Hippocampal formation (tissue), 2 donors: ENCODE measurements at regions not wholly inside any gene's neighbourhood (a gene's known extent, or its start where the extent isn't known, plus 50 kb on each side); places are given as distances from the start of the nearest gene placed in this dataset.
"Not testable (repeated sequence)": the region's sequence is repeated elsewhere in the genome, so short reads cannot be mapped to it uniquely, and the experiment has no call there.

Experiments
- DNase-seq, 2 donors: peaks; one replicate each; lab custom pipeline; 2025; lab: John Stamatoyannopoulos, UW

DNA sequence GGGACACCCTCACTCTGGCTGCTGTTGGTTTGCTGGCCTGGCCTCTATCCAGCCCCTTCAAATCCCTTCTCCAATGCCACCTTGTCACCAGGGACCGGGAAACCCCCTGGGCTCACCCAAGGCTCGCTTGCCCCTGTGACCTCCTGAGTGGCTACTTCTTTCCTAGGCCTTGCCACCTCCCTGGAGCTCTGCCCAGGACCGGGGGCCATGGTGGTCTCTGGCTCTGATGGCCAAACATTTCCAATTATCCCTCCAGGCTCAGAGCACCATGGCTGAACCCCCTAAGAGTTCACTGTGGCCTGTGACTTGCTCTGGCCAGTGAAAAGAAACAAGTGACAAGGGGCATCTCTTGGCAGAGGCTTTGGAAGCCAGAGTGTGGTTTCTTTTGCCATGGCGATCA is 237.6 kb downstream of the TFCP2L1 start:
- DNase-seq, result no peak

DNA sequence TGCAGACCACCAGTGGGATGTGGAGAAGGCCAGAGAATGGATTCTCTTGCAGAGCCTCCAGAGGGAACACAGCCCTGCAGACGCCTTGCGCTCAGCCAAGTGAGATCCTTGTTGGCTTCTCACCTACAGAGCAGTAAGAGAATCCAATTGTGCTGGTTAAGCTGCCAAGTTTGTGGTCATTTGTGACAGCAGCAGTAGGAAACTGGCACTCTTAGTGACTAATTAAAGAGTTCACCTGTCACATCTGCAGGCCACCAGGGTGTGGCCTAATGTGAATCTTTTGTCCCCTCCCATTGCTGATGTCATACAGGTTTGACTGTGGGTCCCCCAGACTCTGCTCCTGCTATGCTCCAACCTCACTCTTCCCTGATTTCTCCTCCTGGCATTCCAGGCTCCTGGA is 235.9 kb downstream of the TFCP2L1 start:
- no peak for DNase-seq

DNA sequence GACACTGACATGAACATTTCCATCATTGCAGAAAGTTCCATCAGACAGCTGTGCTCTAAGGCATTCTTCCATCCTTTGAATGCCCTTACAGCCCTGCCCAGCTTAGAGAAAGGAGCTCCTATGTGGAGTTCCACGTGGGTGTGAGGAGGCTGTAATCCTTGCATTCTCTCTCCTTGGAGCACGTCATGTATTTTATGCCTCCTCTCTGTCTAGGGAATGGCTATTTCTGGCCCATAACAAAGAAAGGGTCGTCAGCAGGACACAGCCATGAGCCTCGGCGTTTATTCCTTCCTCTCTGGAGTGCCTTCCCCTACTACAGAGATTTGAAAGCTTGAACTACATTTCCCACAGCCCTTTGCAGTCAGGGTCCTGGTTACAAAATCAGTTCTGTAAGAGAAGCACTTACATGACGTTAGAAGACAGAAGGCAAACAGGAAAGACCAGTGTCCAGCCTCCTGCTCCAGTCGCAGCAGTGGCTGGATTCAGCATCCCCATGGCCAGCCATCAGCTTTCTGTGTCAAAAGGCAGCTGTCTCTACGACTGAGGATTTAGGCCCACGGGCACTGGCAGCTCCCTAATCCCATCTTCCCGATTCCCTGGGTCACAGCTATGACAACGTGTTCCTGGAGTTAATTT is 234.9 kb downstream of the TFCP2L1 start:
- no peak for DNase-seq

DNA sequence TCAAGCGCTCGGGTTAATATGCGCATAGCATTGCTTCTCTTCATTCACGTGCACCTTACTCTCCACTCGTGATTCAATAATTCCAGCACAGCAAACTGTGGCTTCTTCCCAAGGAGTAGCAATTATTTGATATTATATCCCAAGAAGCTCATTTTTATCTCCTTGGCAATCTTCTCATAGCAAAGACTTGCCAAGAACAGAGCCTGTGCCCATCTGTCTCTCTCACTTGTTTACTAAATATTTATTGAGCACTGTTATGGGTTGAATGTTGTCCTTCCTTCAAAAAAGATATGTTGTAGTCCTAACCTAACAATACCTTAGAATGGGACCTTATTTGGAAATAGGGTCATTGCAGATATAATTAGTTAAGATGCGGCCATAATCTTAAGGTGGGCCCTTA is 233.7 kb downstream of the TFCP2L1 start:
- DNase-seq, result no peak

DNA sequence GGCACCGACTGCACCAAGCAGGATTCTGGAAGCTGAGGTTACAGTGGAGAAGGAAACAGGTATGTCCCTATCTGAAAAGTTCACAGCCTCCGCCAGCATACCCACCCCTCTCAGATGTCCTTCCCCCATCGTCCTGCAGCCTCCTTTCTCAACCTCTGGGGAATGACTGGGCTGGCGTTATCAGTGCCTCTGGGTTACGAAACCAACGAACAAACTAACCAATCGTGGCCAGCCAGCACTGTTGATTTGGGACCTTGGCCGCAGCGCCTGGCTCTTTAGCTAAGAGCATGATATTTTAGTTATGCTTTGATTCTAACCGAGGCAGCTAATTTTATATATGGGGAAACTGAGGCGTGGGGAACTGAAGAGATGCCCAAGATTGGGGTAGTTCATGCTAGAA is 233.0 kb downstream of the TFCP2L1 start:
- DNase-seq, result no peak

DNA sequence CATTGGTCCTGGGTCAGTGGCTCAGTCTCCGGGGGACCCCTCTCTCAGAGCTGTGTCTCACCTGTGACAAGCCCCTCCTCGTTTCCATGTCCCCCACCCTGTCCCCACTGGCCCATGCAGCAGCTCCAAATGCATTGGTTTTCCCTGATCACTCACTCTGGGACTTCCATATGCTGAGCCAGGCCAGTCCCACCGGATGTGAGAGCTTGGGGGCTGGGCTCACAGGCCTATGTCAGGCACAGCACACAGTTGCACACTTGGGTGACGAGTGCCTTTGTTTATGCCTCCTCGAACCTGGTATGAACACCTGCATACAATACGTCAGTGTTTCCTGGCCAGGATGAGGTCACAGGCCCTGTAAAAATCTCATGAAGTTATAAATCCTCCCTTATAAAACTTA is 232.5 kb downstream of the TFCP2L1 start:
- DNase-seq, result no peak

DNA sequence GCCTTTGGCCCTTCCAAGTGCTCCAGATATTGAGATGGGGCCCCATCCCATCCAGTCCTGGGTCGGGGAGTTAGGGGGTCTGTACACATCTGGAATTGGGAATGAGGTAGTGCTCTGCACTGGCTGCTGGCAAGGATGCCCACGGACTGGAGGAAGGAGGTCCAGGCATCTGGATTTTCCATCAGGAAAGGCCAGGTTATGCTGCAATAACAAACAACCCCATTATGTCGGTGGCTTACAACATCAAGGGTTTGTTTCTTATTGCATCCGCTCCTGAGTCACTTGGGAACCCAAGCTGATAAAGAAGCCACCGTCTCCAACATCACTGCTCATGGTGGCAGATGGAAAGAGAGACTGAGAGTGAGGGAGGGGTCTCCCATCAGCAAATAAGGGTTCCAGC is 229.9 kb downstream of the TFCP2L1 start:
- no peak for DNase-seq

DNA sequence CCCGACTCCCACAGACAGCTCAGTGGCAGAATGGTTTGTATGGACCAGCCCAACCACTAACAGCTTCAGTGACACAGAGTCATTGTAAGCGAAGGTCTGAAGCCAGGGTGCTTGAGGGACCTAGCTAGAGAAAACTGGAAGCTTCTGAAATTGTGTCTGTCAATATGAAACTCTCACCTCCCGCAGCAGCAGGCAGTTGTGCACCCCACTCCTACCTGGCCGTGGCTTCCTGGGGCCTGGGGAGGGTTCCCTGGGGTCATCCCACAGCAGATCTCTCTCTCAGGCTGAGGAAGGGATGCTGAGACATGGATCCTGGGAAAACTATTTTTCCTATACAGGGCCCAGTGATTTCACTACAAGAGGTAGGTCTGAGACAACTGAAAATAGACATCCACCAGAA is 229.5 kb downstream of the TFCP2L1 start:
- no peak for DNase-seq

DNA sequence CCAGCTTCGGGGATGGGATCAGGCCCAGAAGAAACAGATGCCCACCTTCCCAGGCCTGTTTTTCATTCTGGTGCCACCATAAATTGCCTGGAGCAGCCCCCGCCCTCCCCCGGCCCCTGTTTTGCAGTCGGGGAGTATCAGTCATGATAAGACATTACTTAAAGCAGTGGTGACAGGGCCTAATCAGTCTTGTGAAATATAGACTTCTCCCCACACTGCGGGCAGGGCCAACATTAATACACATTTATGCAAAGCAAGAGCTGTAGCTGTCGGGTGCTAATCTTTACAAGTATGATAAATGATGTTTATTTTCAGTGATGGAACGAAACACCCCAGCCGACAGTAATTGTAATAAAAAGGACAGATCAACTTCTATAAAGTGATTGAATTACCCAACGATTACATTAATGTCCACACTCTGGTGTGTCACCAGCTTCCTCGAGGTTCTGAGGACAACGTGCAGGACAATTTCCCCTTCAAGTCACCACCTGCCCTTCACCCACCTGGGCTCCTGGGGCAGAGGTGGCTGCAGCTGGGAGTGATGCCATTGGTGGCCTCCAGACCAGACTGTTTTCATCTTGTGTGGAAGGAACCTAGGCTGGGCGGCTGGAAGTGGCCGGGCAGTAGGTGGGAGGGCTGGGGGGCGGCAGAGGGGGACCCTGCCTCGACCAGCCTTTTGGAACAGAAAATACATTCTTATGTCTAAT is 226.0 kb downstream of the TFCP2L1 start:
- no peak for DNase-seq

DNA sequence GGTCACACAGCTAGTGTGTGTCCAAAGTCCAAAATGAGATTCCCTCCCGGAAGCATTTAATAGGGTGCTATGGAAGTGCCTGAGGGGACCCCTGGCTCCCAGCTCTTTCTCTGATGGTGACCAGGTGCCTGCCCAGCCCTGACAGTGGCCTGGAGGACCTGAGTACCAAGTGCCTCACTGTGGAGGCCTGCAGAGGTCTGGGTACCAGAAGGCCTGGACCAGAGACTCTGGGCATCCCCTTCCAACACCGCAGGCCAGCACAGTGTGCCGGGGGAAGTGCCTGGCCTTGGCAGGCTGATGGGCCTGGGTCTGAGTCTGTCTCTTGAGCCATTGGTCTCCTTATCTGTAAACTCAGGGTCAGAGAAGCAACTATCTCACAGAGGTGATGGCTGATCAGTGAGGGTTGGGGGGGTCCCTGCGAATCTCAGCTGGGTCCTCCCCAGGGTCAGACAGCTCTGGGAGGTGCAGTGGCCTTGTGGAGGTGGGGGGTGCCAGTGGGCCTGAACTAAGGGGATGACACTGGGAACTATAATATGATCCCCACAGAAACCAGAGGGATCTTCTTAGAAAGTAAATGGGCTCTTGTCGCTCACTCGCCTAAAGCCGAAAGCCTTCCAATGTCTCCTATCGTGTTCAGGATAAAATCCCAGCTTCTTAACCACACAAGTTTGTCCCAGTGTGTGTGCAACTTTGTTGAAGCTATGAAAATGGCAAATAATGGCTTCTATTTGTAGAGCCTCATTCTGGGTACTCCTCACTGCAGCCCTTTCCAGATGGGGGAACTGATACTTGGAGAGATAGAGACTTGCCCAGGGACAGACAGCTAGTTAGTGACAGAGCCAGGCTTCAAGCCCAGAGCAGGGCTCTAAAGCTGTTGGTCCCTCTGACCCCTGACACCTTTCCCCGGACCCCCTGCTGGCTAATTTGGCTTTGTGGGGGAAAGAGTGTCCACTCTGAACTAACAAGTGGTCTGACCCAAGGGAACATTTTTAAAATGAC is 225.1 kb downstream of the TFCP2L1 start:
- no peak for DNase-seq

DNA sequence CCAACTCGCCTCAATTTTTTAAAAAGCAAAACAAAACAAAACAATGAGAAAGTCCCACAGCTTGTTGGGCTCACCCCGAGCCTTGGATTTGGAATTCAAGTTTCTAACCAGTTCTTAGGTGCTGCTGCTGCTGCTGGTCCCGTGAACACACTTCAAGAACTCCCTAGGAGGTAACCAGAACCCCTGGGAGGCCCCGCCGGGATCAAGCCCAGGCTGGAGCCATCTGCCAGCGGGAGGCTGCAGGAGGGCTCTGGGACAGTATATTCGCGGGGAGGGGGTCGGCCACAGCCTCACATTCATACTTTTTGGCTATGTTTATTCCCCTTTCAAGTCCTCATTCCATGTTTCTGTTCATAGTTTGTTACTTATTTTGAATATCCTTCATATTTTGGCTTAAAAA is 223.4 kb downstream of the TFCP2L1 start:
- DNase-seq, result no peak

DNA sequence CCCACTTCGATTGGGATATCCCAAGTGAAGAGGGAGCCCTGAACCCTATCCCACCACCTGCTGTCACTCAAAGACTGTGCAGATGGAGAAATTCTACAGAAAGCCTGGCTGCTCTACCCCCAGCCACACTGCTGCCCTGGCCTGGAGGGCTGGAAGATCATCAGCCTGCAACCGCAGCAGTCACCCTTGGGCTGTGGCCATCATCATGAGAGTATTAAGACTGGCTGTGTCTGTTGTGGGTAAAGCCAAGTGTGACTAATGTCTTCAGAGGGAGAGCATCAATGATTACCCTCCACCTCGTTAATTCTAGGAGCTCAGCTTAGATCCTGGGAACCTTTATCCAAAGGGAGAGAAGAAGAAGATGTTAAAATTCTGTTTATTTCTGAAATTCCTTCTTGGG is 221.5 kb downstream of the TFCP2L1 start:
- no peak for DNase-seq

DNA sequence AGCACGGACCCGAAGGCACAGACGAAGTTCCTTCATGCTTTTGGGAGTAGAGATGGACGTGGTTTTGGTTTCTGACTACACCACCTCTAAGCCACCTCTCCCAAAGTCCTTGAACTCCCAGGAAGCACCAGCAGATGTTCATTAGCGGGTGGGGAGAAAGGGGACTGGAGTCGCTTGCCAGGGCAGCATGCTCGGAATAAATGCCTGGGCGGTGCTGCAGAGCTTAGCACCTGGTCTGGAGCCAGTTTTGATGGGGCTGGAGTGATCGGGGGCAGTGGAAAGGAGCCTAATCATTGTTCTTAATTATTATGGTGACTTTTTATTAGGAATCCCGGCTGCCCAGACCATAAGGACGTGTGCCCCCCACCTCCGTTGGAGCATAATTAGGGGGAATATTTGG is 220.8 kb downstream of the TFCP2L1 start:
- no peak for DNase-seq

DNA sequence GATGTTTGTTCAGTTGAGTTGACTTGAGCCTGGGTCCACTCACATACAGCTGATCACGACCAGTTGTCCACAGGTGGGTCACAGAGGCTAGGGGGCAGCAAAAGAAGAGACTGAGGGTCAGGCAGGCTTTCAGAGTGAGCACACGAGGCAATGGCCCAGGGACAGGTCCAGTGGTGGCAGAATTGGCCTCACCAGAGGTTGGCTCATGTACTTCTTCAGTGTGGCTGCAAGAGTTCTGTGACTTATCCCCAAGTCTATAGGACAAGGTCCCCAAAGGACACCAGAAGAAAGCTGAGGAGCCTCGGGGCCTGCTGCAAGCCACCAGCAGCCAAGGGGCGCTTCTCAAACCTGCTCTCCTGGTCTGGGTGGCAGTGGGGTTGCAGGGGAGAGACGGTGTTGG is 219.8 kb downstream of the TFCP2L1 start:
- no peak for DNase-seq

DNA sequence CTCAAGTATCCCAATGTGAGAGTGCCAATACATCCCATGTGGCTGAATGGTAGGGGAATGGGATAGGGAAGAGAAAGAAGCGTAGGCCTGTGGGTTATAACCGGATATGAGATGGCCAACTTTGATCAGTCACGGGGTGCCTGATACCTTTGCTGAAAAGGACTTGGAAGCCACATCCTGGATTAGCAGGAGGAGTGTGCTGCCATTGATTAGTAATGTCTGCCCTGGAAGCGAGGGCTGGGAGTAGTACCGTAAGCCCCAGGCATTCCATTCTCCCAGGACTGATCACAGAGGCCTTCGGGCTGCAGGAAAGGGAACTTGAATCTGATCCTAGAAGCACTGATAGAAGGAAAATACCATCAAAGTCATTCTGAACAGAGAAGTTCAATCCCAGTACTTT is 218.5 kb downstream of the TFCP2L1 start:
- DNase-seq, result no peak

DNA sequence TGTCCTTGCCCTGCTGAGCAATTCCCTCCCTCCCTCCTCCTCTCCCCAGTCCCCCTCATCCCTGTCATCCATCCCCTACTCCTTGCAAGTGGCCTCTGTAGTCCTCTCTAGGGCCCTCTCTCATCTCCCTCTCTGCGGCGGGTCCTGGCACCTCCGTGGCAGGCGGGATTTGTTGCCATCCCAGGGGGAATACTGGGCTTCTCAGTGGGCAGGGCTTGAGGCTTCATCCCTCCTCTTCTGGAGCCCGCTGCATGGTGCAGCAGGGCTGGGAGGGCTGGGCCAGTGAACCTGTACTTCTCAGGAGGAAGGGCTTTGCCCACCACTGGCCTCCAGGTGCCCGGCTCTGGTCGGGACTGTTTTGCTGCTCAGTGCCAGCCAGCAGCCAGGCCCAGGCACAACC is 216.2 kb downstream of the TFCP2L1 start:
- no peak for DNase-seq

DNA sequence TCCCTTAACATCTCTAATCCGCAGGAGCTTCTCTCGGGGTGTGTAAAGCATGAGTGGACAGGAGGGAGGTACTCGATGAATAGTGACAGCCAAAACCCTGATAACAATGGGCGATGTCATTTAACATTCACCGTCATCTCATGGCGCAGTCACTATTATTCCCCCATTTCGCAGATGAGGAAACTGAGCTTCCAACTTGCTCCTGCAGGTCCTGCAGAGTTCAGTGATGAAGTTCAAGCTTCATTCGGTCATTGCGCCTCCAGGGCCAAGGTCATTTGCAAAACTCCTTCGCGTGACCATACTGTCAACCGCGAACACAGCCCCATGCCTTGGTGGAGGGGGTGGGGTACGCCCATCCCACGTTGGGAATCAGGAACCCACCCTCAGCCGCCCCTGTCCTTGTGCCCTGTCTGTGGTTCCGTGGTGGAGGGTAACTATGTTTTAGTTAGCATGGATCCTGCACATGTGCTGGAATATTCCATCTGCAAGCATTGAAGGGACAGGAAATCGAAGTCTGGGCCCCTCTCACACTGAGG is 215.5 kb downstream of the TFCP2L1 start:
- no peak for DNase-seq

DNA sequence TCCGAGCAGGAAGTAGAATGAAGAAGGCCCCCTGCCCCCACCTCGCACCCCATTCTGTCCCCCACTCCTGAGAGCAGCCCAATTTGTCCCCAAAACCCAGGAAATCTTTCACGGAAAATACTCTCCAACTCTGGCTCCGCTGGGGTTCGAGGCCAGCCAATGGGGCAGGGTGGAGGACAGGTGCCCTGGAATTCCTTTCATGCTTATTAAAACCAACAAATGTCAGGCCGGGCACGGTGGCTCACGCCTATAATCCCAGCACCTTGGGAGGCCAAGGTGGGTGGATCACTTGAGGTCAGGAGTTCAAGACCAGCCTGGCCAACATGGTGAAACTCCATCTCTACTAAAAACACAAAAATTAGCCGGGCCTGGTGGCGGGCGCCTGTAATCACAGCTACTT is 214.9 kb downstream of the TFCP2L1 start:
- DNase-seq, result not testable (repeated sequence)

DNA sequence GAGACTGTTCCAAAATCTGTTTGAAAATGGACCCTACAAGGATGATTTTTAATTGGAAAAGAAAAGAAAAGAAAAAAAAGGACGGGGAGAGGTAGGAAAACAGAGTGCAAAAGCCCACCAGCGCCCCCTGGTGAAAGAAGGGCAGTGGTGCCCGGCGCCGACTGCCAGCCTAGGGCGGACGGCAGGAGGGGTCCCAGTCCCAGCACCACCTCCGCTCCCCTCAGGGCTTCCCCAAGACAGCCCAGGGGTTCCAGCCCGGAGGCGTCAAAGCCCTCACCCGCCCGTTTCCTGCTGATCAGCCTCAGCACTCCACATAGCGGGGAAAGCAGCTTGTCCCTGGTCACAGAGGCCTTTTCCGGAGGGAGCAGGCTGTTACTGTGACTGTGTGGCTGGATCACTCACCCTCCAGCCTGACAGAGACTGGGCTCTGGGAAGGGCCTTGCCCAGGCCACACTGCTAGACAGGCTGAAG is 213.9 kb downstream of the TFCP2L1 start:
- peak; percentile 19 to 39 for DNase-seq

DNA sequence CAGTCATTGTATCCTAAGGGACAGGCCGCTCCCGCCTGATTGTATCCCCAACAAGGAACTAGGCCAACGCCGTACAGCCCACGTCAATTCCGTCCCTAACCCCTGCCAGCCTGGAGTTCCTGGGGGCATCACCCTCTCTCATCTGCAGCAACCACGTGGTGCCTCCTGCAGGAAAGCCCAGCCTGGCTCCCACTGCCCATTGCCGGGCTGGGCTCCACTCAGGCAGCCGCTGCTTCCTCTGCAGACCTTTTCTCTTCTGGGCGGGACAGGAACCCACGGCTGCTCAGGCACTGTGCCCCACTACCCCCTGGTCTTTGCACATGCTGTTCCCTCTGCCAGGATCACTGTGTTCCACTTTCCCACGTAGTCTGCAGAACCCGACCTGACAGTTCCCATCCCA is 212.2 kb downstream of the TFCP2L1 start:
- DNase-seq, result no peak

DNA sequence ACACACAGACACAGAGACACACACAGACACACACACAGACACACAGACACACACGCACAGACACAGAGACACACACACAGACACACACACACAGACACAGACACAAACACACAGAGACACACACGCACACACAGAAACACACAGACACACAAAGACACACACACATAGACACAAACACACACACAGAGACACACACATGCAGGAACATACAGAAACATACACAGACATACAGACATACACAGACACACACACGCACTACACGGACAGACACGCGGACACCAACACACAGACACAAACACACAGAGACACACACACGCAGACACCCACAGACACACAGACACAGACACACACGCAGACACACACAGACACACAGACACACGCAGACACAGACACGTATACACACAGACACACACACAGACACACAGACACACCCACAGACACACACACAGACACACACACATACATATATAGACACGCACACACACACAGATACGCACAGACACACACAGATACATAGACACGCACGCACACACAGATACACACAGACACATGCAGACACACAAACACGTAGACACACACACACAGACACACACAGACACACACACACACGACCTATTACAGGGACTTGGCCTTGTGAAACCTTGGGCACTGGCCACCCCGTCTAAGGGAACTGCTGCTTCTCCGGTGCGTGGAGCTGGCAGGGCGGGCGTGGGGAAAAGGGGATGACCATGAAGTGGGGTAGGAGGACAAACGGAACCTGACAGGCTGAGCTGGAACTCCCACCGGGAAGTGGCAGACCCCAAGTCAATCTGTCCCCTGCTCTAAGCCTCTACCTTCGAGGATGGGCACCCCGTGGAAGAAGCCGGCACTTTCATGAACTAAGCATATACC is 211.4 kb downstream of the TFCP2L1 start:
- DNase-seq, result no peak
